Vagina (tissue), 2 donors: ENCODE measurements at regions not wholly inside any gene's neighbourhood (a gene's known extent, or its start where the extent isn't known, plus 50 kb on each side); places are given as distances from the start of the nearest gene placed in this dataset.

Experiments
- POLR2A ChIP-seq, 2 donors: fragments of 450-650 bp; IDR thresholded peaks; one replicate each; pipeline ENCODE4 v1.6.1; 2017; ENCODE audit warnings: antibody characterized with exemption in 2 of 2, mild to moderate bottlenecking in 2 of 2, moderate library complexity in 2 of 2
- POLR2AphosphoS5 ChIP-seq, 2 donors: sonication (generic); formaldehyde crosslinking; IDR thresholded peaks; one replicate each; pipeline ENCODE4 v1.9.0; 2017; ENCODE audit warnings: antibody characterized with exemption in 2 of 2, mild to moderate bottlenecking in 2 of 2, low read depth in 1 of 2; ENCODE audit not compliant: insufficient read depth in 1 of 2

DNA sequence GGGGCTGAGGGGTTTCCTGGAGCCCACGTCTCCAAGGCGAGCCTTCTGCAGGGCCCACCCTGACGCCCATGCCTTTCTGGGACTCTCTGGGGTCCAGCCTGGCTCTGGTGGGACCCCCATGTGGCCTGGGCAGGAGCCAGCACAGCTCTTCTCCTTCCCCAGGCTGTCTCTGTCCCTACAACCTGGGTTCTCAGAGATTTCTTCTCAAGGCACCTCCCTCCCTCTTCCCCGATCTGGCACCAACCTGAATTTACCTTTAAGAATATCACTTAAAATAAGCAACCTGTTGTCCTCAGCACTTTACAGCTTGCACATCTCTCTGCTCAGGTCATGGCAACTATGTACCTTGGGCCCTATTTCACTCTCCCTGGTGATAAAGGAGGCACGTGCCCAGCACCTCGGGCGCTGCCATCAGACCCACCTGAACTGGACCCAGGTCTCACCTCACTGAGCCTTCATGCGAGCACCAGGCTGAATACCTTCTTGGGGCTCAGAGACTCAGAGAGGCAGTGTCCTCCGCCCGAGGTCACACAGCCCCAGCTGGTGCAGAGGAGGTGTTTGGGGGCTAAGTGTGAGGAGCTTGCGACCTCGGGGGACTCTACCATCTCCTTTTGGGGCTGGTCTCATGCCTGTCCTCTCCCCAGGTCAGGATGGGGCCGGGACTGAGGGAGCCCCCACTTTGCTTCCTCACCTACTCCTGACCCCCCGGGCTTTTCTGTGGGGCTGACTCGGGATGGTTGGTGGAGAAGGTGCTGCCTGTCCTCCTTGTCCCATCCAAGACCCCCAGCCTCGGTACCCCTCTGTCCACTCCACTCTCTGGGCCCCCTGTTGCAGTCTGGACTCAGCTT lies 217.7 kb downstream of the C9orf50 start:
- no peak for TF ChIP-seq POLR2A (IDR thresholded peaks at IDR 0.05)
- no peak for TF ChIP-seq POLR2AphosphoS5 (IDR thresholded peaks at IDR 0.05; ENCODE audit: insufficient read depth in 1 of 2, low read depth in 1 of 2)
